Posterior vena cava (tissue), 2 donors: ENCODE measurements at regions not wholly inside any gene's neighbourhood (a gene's known extent, or its start where the extent isn't known, plus 50 kb on each side); places are given as distances from the start of the nearest gene placed in this dataset.
"Not testable (repeated sequence)": the region's sequence is repeated elsewhere in the genome, so short reads cannot be mapped to it uniquely, and the experiment has no call there.

ENCODE experiments used
- DNase-seq: peaks from one replicate; pipeline ENCODE4 v3.0.0-alpha.2; 2020; ENCODE audit warnings: low spot score
- intact Hi-C, 2 donors: fragments of 100-400 bp; cut with DNase I; formaldehyde crosslinking; loops; one replicate each; pipeline versions ENCODE4 v1.14.1 to v1.14.2; 2022 to 2023
- donor health status: DM: yes; HTN: yes; CAD: no.
- donor health status: DM: yes; HTN: yes; CAD: no.

DNA sequence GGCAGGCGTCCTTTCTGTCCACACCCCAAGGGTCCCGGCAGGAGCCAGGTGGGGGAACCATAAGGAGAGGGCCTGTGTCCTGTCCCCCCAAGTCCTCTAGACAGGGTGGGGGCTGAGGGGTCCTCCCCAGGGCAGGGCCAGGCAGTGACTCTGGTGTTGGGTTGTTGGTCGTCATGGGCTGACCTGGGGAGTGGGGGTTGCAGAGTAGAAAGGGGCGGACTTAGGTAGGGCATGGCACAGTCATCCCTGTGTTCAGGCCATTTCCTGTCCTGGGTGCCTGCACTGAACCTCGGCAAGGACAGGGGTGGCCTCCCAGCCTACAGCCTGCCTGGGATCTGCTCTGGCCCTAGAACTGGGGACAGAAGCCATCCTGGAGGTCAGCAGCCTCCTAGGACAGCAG is 356.2 kb downstream of the TMEM121 start:
- peak; percentile 68 for DNase-seq
- intact Hi-C loops = no loop called here

DNA sequence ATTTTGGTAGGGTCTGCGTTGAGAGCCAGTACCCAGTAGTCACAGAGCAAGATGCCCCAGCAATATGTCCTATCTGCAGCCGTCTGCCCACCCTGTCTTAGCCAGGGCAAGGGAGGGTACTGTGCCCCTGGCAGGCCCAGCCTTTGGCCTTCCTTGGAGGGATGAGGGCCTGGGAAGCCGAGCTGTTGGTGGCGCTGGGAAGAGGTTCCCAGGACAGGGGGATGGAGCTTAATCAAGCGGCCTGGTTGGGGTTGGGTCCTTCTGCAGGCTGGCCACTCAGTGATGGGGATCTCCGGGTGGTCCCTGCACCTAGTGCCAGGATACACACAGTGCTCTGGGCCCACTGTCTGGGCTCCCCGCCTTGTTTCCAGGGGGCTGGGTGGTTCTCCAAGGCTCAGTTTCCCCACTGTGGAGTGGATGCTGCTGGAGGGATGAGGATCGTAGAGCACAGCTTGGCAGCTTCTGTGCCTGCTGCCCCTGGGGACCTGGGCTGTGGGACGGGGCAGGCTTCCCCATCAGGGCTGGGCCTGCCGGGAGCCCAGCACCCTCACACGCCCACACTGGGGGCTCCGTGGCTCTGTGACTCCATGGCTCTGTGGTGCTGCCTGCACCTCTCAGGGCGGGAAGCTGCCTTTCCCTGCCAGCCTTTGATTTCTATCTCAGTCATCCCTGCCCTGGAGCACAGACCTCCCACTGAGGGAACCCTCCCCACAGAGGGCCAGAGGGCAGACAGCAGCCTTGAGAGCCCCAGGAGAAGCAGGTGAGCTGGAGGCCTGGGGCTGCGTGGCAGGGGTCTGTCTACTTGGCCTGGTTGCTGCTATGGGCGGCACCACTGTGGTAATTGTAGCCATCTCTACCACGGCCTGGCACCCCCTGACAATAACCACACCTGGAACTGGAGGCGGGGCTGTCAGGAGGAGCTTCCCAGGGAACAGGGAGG is 357.0 kb downstream of the TMEM121 start:
- intact Hi-C loops = no loop called here

DNA sequence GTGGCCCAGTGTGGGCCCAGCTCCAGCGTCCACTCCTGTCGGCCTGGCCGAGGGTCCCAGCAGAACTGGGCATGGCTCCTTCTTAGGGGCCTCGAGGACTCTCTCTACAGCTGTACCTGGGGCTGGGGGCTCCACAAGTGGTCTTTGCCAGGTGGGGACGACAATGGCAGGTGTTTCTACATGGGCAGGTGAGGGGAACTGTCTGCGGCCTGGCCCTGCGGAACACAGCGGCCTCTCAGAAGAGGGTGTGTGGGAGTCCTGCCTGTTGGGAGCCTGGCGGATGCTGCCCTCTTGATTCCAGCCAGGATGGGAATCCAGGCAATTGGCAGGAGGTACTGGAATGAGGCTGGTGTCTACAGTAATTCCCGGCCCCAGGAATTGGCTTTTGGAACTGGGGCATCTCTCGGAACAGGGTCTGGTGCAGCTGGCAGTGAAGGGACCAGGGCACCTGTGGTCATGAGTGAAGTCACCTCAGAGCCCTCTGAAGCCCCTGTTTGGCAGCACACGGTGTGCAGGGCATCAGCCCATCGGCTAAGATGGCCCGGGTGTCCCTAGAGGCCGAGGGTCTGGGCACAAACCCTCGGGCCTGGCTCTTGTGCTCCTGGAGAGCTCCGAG is 357.9 kb downstream of the TMEM121 start:
- intact Hi-C loops = not testable (repeated sequence)
- peak; percentile 60 for DNase-seq

More for the DNA sequence above, 357.0 kb downstream of the TMEM121 start:
- peak; percentile 70 for DNase-seq

DNA sequence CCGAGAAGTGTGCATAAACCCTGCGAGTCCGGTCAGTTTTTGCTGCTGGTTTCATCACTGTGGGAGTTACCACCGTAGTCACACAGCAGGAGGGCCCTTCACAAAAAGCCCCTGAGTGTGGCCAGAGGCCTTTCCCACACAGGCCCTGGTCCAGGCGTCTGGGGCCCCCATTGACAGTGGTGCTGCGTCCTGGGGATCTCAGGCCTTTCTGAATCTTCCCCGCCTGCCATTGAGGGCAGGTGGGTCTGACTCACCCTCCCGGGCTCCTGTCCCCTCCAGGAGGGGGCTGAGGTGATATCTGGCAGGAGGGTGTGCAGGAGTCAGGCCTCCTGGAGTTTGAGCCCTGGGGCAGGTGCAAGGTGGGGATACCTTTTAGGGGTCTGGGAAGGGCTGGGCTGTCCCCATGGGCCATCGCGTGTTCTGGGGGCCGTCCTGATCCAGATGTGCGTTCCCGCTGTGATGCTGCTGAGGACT is 358.5 kb downstream of the TMEM121 start:
- intact Hi-C loops = no loop called here
- peak; percentile 57 for DNase-seq

DNA sequence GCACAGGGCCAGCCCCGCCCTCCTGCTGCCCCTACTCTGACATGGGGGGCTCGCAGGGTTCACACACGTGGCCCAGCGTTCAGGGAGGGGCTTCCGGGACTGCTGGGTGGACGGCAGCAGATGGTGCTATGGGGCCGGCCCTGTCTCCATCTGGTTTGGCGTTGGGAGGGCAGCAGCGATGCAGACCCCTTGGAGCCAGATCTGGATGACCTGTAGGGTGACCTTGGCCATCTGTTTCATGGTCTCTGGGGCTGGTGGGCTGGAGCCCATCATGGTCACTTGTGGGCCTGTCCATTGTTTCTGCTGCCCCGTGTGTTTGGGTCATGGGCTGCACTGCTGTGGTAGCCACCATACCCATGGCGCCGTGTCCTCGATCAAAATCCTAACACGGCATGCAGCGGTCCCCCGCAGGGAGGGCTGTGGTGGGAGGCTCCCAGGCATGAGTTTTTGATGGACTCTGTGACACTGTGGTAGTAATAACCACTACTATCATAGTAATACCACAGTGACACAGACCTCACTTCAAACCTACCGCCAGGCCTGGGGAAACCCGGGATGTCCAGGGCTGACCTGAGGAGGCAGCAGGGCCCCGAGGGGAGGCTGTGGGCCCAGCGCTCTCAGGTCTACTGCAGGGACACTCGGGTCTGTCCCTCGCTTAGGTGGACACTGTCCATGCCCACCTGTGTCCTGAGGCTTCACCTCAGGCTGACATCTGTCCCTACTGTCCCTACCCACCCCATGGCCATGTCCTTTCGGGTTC is 359.4 kb downstream of the TMEM121 start:
- peak; percentile 69 for DNase-seq

DNA sequence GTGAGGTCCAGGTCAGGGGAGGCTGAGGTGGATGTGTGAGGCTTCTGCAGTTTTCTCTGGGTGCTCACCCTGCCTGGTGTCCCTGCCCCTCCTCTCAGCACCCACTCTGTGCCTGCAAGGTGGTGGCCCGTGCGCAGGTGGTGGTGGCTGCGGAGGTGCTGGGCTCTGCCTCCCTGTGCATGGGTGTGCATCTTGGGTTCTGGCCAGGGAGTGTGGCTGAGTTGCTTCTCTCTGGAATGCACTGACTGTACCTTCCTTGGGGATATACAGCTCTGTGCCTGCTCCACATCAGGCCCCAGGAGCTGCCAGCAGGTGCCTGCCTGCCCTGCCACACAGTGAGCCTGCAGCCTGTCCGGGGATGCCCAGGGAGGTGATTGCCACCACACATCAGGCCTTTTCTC is 360.4 kb downstream of the TMEM121 start:
- intact Hi-C loops = not testable (repeated sequence)
- peak; percentile 72 for DNase-seq

More for the DNA sequence above, 359.4 kb downstream of the TMEM121 start:
- intact Hi-C loops = no loop called here

DNA sequence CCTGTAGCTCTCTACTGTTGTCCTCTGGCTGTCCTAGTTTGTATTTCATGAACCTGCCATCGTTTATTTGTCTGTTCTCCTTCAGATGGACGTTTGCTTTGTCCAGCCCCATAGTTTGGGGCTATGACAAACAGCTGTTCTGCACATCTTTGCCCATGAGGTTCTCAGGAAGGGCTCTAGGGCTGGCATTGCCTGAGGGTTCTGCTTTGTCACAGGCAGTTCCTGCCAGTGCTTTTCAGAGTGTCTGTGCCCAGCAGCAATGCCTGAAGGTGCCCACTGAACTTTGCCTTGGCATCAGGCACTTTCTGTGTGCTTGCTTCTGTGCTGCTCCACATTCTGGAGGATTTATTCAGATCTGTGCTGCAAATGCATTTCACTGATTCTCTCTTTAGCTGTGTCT is 361.3 kb downstream of the TMEM121 start:
- DNase-seq = no peak
- intact Hi-C loops = no loop called here

DNA sequence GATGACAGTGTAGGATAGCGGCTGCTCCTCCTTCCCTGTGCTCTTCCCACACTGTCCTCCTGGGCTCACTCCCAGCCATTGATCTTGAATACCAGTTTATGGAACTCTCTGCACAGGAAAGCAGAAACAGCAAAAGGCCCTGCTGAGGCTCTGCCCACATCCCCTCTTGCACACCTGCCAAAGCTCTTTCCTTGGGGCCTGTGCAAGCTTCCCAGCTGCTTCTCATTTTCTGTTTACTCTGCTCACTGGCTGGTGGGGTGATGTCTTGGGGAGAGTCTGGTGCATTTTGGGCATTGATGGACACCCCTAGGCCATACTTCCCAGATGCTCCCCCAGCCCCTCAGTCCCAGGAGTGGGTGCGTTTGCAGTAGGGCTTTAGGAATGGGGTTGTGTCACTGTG is 361.8 kb downstream of the TMEM121 start:
- intact Hi-C loops = no loop called here
- peak; percentile 35 for DNase-seq

DNA sequence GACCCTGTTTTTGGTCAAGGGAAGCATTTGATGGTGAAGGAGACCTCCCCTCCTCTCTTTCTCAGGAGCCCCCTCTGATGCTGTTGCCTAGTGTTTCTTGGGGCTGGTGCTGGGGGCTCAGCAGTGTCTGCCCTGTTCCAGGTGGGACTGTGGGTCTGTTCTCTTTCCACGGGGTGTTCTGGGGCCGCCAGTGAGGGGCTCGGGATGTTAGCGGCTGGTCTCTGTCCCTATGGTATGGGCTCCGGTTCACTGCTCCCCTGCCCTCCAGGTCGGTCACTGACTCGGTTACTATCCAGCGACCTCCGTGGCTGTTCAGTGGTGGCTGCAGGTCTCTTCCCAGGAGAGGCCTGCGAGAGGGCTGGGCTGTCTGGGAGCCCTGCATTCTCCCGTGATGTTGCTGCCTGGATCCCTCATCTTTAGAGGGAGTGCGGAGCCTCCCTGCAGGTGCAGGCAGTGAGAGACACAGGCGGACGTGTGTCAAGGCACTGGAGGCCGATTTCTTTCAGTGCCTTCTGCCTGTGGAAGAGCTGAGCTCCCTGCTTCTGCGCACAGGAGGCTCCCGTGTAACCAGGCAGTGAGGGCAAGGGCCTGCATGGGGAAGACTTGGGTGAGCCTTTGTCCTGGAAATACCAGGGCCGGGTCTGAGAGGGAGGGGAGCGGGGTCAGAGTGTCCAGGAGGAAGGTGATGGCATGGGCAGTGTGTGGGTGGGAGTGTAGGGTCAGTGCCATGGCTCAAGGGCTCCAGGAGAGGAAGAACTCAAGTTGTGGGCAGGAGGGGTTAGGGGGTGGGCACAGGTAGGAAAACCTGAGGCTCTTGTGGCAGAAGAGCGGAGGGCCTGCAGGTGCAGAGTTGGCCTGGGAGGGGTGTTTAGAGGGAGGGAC is 362.6 kb downstream of the TMEM121 start:
- intact Hi-C loops = no loop called here
- DNase-seq = peak; percentile 76

DNA sequence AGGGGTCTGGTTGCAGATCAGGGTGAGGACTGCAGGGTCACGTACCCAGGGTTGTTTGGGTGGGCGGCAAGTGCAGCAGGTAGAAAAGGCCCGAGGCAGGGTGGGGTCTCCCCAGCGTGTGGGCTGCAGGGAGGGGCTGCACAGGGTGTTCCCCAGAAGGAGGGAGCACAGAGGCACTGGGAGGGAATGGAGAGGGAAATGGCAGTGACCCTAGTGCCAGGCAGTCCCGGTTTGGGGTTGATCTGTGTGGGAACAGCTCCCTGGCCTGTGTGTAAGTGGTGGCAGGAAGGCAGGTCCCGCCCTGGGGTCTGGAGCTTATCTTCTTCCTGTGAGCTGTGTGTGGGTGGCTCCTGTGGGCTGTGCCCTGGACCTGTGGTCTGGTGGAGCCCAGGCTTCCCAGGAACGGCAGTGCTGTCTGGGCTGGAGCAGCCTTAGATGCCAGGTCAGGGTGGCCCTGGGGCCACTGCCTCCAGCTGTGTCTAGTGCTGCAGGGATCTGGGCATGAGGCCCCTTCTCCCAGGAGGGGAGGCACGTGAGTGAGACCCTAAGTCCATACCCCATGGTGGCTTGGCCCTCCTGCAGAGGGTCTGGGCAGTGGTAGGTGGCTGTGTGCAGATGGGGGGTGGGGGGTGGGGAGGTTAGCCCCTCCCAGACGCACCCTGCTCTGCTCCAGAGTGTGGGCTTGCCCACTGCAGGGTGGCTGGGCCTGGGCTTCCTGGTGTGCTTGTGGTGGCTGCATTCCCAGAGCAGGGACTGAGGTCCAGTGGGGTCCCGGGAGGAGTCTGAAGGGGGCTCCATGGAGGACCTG is 363.5 kb downstream of the TMEM121 start:
- intact Hi-C loops = no loop called here
- DNase-seq = peak; percentile 58

DNA sequence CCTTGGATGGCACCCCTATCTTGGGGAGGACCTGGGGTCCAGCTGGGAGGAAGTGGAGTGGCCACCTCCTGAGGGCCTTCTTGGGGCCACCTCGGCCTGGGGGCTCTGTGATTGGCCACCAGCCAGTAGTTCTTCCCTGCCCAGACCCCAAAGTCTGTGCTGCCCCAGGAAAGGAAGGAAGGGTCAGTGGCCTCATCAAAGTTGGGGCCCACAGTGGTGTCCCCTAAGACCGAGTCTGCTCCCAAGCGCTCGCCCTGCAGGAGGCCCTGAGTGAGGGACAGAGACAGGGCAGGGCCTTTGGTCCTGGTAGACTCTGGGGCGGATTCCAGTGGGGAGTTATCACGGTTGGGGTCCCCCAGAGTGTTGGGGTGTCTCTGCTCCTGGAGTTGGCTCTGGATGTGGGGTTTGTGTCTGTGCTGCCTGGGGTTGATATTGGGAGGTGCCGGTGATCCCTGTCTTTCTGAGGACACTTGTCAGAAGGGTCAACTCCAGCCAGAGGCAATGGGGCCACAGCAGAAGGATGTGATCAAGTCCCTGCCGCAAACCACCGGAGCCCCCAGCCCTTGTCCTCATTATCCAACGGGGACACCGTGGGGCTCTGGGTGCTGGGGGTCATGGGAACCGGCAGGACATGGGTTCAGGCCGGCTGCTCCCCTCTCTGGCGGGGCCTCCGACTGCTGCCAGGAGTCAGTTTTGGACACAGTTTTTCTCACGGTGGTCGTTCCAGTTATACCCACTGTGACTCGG is 364.3 kb downstream of the TMEM121 start:
- intact Hi-C loops = no loop called here
- DNase-seq = peak; percentile 65

DNA sequence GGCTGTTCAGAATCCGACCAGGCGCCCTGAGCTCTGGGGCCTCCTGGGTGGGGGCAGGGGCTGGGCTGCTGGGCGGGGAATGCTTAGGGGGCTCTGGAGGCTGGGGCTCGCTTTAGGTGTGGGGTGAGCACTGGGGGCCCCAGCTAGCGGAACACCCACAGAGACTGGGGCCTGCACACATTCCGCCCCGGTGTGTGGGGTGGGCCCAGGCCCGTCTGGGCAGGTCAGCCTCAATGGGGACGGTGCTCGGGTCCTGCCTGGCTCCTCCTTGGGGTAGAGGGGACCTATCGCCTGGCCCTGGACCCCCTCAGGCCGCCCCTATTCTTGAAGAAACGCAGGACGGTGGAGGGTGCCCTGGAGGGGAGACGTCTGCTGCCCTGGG is 364.8 kb downstream of the TMEM121 start:
- peak; percentile 32 for DNase-seq
- intact Hi-C loops = no loop called here

DNA sequence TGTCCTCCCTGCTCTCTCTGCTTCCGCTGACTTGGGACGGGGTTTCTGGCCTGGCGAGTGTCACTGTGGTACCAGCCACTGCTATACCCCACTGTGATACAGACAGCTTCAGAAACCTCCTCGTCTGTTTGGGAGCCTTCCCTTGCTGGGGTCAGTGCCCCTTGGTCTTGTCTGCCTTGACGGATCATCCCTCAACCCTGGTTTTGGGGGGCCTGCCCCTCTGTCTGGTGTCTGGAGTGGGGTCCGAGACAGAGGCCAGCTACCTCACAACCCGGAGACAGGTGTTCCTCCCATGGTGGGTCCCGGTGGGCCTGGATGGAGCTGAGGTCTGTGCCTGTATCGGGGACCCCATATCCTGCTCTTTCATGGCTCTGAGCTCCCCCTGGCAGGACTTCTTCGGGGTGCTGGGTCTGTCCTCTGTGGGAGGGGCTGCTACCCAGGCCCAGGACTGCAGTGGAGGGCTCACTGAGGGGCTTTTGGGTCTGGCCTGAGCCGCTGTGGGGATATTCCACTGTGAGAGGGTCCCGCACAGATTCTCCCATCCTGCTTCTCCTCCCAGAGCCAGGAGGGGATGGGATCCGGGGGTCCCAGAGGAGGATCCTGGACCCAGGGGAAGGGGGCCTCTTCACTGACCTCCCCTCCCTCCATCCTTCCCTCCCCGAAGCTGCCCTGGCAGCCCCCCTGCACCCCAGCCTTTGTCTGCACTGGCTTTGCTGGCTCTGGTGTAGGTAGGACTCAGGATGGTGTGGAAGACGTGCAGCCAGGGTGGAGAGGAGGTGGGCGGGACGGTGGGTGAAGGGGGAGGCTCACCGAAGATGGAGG is 365.5 kb downstream of the TMEM121 start:
- DNase-seq = peak; percentile 73
- intact Hi-C loops = no loop called here

DNA sequence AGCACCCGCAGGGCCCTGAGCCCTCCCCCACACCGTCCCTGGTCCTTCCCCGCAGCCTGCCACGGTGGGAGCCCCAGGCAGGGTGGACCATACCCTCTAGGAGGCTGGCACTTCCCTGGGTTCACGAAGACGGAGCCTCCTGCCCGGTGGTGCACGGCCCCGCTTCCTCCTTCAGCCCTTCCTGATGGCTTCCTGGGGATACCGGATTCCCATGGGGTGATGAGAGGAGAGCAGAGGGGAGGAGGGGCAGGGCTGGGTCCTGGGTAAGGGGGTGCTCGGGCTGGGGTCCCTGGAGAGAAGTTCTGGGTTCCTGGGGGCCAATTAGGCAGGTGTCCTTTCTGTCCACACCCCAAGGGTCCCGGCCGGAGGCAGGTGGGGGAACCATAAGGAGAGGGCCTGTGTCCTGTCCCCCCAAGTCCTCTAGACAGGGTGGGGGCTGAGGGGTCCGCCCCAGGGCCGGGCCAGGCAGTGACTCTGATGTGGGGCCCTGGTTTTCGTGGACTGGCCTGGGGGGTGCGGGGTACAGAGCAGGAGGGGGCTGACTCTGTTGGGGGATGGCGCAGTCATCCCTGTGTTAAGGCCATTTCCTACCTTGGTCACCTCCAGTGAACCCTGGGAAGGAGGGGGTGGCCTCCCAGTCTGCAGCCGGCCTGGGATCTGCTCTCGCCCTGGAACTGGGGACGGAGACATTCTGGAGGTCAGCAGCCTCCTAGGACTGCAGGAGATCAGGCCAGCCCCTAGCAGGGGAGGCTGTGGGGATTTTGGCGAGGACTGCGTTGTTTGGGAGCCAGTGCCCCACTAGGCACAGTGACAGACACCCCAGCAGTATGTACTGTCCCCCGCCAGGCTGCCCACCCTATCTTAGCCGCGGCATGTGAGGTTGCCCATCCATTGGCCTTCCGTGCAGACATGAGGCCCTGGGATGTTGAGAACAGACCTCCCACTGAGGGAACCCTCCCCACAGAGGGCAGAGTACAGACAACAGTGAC is 366.4 kb downstream of the TMEM121 start:
- peak; percentile 53 for DNase-seq
- intact Hi-C loops = not testable (repeated sequence)

DNA sequence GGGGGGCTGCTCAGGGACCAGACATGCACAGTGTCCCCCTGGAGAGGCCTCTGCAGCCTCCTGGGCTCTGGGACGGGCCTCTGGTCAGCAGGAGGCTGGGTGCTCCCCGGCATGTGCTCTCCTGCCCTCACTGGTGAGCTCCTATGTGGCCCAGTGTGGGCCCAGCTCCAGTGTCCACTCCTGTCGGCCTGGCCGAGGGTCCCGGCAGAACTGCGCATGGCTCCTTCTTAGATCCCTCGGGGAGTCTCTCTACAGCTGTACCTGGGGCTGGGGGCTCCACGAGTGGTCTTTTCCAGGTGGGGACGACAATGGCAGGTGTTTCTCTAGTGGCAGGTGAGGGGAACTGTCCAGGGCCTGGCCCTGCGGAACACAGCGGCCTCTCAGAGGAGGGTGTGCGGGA is 367.3 kb downstream of the TMEM121 start:
- peak; percentile 73 for DNase-seq

More for the DNA sequence above, 367.3 kb downstream of the TMEM121 start:
- intact Hi-C loops = not testable (repeated sequence)
